NCI-H748 (cell line): ENCODE measurements at regions not wholly inside any gene's neighbourhood (a gene's known extent, or its start where the extent isn't known, plus 50 kb on each side); places are given as distances from the start of the nearest gene placed in this dataset.

Source experiments
- DNase-seq: peaks from one replicate; lab custom pipeline; 2025; ENCODE audit not compliant: unreplicated experiment; lab: John Stamatoyannopoulos, UW

DNA sequence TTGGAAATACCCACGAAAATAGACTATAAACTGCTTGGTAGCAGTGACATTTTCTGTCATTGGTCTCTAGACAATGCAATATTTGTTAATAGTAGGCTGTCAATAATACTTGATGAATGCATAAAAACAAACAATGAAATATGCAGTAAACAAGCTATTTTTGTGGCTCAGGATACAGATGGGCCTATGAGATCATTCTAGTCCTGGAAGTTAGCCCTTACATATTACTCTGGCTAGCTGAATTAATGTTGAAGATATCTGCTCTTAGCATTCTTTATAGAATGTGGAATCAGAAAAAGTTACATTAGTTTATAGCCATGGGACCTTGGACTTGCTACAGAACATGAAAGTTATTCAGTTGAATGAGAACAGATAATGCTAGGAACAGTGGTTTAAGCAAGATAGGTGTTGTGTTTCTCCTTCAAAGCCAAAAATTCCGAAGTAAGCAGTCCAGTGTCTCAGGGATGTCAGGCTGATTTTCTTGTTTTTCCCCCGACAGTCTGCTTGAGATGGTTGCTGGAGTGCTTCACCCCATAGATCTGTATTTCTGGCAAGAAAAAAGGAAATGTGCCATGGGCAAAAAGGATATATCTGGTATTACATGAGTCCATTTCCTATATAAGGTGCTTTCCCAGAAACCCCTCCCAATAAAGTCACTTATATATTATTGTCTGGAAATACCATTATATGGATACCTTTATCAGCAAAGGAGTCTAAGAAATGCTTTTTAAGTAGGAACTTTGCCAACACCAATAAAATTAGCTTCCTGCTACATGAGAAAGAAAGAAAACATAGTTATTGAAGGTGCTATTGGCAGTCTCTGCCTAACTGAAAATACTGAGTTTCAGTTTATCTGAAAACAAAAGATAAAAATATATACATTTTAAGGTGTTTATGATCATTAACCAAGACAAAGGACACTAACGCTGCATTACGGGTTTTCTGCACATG, 619.4 kb upstream of the ATP2B1 start:
- no peak for DNase-seq

DNA sequence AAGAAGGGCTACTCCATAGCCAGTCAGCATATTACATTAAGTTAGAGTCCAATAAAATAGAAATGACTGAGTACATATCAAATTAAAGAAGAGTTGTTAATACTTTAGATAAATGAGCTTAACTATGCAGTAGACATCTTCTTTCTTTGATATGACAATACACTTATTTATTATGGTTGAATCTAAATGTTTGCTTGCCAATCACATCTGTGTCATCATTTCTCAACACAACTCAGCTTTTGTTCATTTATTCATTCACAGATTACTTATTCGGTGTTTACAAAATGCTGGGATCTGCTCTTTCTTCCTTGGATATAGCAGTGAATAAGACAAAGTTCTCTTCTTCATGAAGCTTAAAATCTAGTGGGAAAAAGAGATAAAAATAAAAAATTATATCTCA, 614.6 kb upstream of the ATP2B1 start:
- no peak for DNase-seq

DNA sequence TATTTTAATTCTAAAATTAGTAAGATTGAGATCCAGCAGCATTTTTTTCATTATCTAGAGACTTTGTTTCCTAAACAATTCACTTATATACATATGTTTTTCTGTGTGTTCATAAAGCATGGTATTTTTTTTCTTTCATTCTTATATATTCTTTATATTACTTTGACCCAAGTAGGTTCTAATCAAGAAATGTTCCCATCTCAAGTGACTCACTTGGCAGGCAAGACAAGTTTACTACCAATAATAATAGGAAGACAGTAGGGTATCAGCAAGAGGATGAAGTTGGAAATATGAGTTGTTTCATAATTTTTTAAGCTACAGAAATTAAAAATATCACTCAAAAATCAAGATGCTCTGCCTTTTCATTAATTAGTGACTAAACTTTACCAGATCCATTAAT, 613.4 kb upstream of the ATP2B1 start:
- DNase-seq, result no peak

DNA sequence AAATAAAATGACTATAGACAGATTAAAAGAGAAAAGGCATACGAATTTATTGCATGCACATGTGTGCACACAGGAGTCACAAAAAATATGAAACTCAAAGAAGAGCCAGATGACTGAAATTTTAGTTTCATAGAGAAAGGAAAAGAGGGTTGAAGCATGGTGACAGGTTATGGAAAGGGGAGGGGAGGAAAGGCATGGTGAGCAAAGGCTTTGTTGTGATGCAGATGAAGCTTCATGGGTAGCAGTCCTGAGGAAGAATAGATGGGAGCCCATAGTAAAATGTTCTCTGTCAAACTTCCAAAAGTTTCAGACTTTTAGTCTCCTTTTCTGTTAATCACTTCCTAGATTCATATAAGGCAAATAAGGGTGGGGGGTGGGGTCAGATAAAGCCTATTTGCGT, 612.7 kb upstream of the ATP2B1 start:
- no peak for DNase-seq

DNA sequence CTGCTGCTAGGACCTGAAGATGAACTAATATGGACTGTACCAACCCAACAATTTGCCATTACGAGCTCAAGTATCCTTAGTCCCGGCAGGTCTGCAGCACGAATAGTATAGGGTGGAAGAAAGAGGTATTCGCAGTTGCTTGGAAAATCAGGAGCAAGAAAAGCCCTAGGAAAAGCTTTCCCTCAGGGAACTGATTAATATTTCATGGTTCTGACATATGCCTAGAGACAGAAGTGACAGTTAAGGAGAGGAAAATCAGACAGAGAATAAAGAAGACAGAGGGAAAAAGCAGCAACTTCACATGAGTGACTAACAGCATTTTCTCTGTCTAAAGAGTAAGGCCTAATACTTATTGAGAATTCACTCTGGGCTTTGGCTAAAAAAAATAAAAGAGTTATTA, 602.9 kb upstream of the ATP2B1 start:
- DNase-seq, result no peak

DNA sequence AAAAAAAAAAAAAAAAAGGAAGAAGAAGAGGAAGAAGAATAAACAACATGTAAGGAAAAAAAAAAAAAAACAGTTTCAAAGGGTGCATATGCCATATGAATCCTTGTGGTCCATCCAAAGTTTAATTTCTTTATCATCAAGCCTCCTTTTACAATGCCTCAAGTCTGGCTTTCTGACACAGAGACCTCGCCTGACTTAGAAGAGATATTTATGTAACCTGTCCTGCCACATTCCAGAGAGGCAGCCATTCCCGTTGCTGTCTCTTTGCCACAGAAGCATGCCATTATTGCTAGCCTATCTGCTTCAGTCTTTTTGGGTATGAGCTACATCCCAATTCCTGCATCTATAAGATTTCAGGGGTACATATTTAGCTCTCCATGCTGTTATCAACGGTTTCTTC, 596.7 kb upstream of the ATP2B1 start:
- peak; percentile 3 for DNase-seq

DNA sequence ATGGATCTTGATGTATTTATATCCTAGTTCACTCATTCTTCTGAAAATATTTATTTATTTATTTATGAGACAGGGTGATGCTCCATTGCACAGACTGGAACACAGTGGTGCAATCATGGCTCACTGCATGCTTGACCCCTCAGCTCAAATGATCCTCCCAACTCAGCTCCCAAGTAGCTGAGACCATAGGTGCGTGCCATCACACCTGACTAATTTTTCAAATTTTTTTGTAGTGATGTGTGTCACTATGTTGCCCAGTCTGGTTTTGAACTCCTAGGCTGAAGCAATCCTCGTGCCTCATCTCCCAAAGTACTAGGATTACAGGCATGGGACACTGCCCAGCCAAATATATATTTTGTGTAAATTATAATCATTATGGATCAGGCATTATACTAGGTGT, 595.6 kb upstream of the ATP2B1 start:
- no peak for DNase-seq

DNA sequence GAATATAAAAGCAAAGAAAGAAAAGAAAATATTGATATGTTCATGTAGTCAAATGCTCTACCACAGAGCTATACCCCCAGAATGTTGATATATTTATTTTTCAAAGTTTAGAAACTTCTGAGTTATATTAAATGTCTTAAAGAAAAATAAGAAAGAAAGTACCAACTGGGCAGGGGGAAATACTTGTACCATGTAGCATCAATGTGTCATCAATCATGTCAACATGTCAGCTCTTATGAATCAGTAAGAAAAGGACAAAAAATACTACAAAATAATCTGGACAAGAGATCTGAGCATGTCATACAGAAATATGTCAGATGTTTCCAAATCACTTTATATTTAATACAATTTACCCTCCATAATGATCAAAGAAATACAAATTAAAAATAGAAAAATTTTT, 595.1 kb upstream of the ATP2B1 start:
- no peak for DNase-seq

DNA sequence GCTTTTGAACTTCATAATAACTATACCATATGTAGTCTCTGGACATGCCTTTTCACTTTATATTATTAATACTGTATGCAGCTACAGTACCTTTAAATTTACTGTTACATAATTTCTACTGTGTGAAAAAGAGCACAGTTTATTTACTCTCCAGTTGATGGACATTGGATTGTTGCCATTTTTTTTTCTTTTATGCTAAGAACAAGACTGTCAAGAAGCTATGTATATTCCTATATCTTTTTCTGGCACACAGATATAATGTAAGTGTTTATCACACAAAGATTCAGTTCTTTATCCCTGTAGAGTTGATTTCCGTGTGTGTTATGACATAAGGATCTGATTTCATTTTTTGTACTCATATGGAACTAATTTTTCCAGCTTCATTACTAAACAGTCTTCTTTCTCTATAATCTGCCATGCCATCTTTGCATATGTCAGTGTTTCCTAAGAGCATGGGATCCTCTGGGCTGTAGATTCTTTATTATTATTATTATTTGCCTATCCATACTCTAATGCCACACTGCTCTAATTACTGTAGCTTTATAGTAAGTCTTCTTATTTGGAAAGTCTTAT, 593.0 kb upstream of the ATP2B1 start:
- DNase-seq, result no peak

DNA sequence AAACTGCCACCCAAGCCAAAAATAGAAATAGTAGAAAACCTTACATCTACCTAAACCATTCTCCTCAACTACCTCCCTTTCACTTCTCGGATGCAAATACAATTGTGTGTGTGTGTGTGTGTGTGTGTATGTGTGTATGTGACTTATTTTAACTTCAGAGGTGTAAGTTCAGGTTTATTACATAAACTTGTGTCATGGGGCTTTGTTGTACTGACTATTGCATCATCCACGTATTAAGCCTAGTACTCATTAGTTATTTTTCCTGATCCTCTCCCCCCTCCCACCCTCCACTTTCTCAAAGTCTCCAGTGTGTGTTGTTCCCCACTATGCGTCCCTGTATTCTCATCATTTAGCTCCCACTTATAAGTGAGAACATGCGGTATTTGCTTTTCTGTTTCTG, 592.5 kb upstream of the ATP2B1 start:
- DNase-seq, result no peak

DNA sequence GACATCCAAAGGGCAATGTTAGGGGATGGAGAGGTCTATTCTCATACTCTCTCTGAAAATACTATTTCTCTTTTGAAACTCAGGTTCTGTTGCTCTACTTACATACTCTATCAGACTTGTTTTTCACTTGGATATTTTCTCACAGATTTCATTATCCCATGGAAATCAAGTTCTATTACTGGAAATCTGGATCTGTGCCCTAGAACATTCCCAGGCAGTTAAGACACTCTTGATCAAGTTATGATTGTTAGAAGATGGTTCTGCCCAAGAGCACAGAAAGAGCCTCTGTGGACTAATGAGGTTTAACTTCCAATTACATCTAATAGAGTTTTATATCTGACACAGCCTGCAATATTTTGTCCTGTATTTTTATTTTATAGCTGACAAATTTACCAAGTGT, 591.0 kb upstream of the ATP2B1 start:
- no peak for DNase-seq

DNA sequence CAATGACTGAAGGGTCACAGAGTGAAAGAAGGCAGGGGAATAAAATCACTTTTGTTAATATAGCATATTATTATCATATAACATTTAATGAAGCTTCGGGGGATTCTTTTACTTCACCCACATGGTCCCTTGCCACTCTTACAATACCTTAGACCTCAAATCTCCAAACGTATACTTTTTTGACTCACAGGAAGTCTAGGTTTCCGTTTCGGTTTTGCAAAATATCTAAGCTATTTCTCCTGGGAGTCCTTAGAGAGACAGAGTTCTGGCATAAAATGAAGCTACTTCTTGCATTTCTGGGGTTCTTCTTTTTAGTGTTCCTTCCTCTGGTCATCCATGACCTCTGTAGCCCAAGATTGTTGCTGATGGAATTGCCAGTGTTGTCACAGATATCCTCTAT, 590.5 kb upstream of the ATP2B1 start:
- DNase-seq, result no peak

DNA sequence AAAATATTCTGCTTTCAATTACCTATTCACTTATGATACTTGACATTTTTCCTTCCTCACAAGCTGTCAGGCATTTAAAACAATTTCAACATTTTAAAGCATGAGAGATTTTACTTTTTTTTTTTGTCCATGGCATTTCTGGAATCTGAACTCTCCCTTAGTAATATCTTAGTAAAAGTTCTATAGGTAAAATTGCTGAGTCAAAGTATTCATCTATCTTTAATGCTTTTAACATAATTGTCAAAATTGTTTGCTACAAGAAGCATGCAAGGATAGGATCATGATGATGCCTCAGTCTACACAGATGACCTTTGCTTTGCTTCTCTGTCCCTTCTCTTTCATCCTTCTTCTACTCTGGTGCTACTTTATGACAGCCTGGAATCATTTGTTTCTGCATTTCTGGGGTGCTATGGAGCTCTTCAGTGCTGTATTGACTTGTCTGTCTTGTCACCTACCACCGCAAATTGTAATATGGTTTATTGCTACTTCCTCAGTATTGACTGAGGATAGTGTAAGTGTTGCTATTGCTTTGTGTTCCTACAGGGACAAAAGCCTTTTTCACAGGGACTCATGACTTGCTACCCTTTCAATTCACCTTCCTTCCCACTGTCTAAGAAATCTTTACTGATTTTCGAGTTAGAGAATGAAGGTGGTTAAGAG, 589.8 kb upstream of the ATP2B1 start:
- no peak for DNase-seq

DNA sequence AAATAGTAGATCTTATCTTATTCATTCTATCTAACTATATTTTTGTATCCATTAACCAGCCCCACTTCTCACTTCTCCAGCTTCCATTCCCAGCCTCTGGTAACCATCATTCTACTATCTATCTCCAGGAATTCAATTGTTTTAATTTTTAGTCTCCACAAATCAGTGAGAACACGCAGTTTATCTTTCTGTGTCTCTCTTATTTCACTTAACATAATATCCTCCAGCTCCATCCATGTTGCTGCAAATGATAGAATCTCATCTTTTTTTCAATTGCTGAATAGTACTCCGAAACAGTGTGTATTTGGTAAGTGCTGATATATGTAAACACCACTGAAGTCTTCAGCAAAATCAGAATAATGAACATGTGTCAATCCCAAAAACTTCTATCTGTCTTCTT, 587.2 kb upstream of the ATP2B1 start:
- no peak for DNase-seq

DNA sequence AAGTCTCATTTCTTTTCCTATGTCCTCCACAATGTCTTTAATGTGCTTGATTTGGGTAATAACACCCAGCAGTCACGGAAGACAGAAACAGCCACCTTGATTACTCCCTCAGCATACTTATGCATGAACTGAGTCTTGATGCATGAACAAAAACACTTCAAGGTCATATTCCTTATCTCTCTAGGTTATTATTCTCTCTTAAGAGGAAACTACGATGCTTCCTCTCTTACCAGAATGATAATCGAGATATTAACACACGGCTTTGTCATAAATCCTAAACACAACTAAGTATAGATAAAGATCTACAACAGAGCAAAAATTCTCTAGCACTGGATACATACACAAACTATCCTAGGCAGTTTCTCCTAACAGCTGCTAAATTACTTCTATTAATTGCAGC, 583.5 kb upstream of the ATP2B1 start:
- DNase-seq, result no peak

DNA sequence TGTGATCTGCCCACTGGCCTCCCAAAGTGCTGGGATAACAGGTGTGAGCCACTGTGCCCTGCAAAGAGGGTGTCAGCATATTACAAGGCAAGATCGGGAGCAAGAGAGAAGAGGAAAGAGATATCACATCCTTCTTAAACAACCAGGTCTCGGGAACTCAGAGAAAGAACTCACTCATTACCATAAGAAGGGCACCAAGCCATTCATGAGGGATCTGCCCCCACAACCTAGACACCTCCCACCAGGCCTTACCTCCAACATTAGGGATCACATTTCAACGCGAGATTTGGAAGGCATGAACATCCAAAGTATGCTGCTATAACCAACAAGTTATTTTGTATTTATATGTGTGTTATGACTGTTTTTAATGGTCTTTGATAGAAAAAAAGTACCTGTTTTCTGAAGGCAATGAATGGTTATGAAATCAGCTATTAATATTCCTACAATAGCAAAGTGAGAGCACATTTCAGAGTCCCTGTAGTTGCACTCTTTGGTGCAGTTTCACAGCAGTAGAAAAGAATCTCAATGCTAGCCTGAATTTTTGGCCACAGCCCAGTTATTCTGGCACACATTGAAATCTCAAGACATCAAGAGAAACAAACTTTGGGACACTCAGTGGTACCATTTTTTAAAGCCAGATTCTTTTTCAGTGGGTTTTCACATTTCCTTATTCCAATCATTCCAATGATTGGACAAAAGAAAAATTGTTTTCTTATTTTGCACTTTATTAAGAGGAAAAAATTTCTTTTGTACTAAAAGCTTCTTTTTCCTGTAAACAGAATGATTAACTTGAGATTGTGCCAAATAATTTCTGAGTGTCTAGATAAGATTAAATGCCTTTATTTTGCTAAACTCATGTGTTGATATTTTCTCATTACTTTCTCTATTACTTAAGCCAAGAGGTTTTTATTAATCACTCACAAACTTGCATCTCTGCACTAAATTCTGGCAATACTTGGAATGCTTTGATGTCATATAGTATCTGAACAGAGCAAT, 582.6 kb upstream of the ATP2B1 start:
- no peak for DNase-seq

DNA sequence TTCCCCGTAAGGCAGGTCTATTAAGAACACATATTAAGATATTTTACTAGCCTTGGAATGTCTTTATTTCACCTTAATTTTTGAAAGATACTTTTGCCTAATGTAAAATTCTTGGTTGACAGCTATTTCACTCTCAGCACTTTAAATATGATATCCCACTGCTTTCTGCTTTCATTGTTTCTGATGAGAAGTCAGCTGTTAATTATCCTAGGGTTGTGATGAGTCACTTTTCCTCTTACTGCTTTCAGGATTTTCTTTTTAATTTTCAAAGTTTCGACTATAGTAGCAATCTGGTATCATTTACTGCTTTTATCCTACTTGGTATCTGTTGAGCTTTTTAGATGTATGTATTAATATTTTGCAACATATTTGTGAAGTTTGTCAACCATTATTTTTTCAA, 578.9 kb upstream of the ATP2B1 start:
- DNase-seq, result no peak

DNA sequence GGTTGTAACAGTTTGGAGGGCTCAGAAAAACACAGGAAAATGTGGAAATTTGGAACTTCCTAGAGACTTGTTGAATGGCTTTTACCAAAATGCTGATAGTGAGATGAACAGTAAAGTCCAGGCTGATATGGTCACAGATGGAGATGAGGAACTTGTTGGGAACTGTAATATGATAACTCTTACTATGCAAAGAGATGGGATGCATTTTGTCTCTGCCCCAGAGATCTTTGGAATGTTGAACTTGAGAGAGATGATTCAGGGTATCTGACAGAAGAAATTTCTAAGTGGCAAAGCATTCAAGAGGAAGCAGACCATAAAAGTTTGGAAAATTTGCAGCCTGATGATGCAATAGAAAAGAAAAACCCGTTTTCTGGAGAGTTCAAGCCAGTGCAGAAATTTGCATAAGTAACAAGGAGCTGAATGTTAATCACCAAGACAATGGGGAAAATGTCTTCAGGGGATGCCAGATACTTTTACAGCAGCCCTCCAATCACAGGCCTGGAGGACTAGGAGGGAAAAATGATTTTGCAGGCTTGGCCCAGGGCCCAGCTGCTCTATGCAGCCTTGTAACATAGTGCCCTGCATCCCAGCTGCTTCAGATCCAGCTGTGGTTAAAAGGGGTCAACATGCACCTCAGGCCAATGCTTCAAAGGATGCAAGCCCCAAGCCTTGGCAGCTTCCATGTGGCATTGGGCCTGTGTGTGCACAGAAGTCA, 572.7 kb upstream of the ATP2B1 start:
- no peak for DNase-seq

DNA sequence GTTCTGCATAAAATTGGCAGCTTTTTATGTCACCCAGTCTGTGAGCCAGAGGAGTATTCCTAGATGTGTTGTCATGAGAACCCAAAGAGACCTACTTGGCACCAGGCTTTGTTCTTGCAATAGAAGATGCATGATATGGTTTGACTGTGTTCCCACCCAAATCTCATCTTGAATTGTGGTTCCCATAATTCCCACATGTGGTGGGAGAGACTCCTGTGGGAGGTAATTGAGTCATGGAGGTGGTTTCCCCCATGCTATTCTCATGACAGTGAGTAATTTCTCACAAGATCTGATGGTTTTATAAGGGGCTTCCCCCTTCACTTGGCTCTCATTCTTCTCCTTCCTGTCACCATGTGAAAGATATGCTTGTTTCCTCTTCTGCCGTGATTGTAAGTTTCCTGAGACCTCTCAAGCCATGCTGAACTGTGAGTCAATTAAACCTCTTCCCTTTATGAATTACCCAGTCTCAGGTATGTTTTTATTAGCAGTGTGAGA, 572.0 kb upstream of the ATP2B1 start:
- DNase-seq, result no peak

DNA sequence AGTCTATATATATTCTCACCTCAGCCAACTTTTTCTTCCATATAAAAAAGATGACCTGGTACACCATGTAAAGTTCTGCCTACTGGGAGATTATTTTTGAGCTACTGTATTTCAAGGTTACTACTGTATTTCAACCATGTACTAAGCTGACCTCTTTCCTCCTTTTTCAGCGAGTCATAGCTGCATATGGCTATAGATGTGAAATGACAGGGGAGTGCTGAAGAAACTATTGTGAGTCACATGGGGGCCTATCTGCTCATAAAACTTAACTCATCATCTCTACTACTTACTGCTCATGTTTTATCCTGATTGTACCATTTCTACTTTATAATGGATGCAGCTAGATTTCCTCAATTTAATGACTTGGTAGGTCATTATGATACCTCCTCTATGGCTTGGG, 571.4 kb upstream of the ATP2B1 start:
- DNase-seq, result no peak
